Esophagus squamous epithelium (tissue), 4 donors: ENCODE measurements at regions not wholly inside any gene's neighbourhood (a gene's known extent, or its start where the extent isn't known, plus 50 kb on each side); places are given as distances from the start of the nearest gene placed in this dataset.

Experiments used
- POLR2A ChIP-seq, 4 donors: fragments of 450-650 bp; IDR thresholded peaks; one replicate each; pipeline ENCODE4 v1.6.1; 2017; ENCODE audit warnings: antibody characterized with exemption in 4 of 4, mild to moderate bottlenecking in 4 of 4, moderate library complexity in 3 of 4
- TF ChIP-seq, protein P1 (sequence below), 6 experiments: fragments of 450-650 bp in 4 of 6; fragments of 200-600 bp in 2 of 6; sonication (generic) in 2 of 6; IDR thresholded peaks; one replicate each; pipeline ENCODE4 v1.5.1; 2016 to 2019; ENCODE audit warnings: antibody characterized with exemption in 6 of 6, mild to moderate bottlenecking in 4 of 6, moderate library complexity in 4 of 6

GRCh38 chr5:126138281-126138931, 284.8 kb upstream of the GRAMD2B start:
- TF ChIP-seq, protein P1, sequence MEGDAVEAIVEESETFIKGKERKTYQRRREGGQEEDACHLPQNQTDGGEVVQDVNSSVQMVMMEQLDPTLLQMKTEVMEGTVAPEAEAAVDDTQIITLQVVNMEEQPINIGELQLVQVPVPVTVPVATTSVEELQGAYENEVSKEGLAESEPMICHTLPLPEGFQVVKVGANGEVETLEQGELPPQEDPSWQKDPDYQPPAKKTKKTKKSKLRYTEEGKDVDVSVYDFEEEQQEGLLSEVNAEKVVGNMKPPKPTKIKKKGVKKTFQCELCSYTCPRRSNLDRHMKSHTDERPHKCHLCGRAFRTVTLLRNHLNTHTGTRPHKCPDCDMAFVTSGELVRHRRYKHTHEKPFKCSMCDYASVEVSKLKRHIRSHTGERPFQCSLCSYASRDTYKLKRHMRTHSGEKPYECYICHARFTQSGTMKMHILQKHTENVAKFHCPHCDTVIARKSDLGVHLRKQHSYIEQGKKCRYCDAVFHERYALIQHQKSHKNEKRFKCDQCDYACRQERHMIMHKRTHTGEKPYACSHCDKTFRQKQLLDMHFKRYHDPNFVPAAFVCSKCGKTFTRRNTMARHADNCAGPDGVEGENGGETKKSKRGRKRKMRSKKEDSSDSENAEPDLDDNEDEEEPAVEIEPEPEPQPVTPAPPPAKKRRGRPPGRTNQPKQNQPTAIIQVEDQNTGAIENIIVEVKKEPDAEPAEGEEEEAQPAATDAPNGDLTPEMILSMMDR (IDR thresholded peaks at IDR 0.05), result no peak
- no peak for TF ChIP-seq POLR2A (IDR thresholded peaks at IDR 0.05)
